HG03442 (cell line): ENCODE measurements at regions not wholly inside any gene's neighbourhood (a gene's known extent, or its start where the extent isn't known, plus 50 kb on each side); places are given as distances from the start of the nearest gene placed in this dataset.

Experiments used
- ATAC-seq: cut with Tn5 transposase; IDR thresholded peaks from one replicate; pipeline ENCODE4 v1.9.1; 2021; ENCODE audit warnings: mild to moderate bottlenecking, moderate library complexity; ENCODE audit not compliant: unreplicated experiment

DNA sequence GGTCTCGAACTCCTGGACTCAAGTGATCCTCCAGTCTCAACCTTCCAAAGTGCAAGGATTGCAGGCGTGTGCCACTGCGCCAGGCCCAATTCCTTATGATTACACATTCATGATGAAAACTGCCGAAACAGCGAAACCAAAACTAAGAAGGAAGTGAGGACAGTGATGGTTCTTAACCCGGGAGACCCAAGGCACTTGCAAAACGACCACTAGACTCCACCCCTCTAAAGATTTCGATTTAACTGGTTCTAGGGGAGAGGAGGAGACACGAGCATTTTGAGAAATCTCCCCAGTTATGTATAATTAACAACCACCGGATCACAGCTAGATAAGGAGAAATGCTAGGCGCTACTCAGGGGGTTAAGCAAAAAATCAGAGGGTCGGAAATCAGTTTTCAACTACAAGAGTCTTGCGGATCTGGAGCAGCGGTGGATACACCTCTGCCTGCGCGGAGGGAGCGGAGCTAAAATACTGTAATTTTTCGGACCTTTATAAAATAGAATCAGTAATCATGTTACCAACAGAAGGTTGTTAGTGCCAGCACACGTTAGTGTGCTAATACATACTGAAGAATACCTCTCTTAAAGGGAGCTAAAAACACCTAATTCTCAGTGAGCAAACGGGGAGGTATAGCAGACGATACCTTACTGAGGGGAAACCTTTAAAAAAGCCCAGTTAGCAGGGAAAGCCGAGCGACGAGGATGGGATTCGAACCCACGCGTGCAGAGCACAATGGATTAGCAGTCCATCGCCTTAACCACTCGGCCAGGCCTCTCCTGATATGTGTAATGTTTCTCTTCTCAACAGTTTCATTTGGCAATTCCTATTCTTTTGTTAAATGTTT lies 60.0 kb upstream of the BTN3A2 start:
- peak; percentile 42 for ATAC-seq

DNA sequence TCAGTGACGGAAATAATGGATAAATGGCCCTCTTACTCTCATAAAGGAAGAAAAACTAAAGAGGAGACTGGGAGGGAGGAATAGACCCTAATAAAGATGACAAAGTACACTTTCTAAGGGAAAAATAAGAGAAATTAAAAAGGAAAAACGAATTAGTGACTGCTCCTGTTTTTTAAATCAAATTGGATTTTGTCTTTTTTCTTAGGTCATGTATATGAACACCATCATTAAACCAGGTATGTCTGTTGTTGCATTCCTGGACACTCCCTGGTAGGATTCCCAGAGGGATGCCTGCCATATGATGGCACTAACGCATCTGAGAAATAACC lies 59.4 kb upstream of the BTN3A2 start:
- no peak for ATAC-seq

DNA sequence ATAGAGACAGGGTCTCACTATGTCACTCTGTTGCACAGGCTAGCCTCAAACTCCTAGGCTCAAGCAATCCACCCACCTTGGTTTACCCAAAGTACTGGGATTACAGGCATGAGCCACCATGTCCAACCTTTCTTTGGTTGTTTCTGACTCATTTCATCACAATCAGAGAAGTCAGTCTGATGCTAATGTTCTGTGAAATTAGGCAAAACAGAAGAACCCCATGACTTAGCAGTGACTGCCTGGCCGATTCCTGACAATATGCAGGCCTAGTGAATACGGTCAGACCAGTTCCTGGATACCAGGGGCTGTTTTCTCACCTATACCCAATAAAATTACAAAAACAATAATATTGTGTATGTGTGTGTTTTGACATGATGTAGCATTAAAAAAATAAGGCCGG lies 58.8 kb upstream of the BTN3A2 start:
- no peak for ATAC-seq

DNA sequence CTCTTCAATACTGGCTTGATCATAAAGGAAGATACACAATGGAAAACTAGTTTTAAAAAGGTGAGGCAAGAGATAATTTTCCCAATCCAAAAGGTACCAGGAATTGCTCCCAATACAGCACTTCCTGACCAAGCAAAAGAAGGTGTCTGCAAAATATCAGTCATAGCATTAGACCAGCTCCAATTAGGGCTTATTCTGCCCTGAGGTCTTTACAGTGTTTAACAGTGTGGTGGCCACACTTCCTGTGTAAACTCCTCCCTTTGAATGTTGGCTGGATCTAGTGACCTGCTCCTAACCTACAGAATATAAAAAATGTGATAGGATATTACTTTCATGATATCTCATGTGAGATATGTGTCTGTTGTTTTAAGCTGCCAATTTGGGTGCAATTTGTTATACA lies 57.1 kb upstream of the BTN3A2 start:
- no peak for ATAC-seq

DNA sequence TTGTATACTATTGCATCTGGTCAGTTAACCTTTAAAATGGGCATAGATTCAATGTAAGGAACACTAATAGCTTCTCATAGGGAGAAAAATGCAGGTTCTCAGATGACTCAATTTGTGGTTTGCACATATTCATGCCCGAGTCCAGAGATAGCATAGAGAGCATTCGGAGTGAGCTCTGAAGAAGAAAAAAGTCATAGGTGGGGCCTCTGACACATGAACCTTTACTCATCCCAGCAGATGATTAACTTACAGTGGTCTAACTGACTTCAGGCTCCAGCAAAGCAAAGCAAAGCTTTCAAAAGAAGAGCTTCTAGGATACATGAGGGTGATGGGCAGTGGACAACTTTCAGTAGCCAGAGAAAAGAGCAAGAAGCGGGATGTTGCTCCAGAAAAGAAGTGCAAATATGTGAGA lies 55.3 kb upstream of the BTN3A2 start:
- ATAC-seq: no peak

DNA sequence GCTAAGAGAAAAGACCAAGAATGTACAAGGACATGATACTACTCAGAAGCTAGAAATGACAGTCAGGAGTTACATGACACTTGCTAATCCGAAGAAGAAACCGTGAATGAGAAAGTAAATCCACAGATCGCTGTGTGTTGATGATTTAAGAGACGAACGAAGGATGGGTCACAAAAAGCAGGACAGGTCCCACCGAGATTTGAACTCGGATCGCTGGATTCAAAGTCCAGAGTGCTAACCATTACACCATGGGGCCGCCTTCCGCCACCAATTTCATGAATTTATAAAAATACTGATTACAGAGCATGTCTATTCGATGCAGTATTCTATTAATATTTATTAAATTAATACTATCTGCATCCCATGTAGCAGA lies 54.0 kb upstream of the BTN3A2 start:
- ATAC-seq: no peak

DNA sequence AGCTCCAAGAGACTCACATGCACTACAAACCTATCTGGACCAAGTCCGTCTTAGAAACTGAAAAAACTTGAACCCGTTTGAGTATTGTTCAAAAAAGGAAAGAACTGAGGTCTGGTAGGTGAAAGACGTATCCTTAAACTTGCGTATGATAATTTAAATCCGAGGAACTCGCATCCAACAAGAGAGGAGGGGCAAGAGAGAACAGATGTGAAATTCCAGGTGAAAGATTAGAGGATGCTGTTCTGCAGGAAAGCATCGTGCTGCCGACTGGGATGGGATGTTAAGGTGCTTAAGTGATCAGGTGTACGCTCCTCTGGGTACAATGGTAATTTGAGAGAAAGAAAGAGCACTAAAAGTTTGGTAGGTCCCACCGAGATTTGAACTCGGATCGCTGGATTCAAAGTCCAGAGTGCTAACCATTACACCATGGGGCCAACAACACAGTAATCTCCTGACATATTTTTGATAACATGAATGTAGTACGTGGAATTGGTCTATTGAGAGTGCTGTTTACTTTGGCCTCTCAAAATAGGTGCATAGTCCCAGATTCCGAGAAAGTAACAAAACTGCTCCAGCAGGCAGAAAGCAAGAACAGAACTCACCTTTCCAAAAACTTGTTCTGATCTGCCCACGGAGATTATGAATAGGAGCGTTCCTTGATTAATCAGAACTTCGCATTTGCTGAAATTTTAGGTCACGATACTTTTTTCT lies 53.5 kb upstream of the BTN3A2 start:
- ATAC-seq: peak; percentile 38

DNA sequence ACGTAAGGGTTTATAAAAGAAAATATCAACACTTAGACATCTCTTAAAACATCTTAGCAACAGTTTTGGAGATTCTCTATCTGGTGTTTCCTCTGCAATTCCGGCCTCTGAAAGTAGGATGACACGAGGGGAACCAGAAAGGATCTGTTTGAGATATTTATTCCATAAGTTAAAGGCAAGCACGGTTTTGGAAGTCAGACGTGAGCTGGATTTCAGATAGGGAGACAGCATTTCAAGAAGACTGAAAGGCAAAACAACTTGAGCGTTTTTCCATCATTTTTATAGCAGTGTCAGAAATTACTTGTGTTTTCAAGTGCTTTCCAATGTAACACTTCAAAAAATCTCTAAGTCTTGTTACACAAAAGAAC lies 52.9 kb upstream of the BTN3A2 start:
- ATAC-seq: no peak

DNA sequence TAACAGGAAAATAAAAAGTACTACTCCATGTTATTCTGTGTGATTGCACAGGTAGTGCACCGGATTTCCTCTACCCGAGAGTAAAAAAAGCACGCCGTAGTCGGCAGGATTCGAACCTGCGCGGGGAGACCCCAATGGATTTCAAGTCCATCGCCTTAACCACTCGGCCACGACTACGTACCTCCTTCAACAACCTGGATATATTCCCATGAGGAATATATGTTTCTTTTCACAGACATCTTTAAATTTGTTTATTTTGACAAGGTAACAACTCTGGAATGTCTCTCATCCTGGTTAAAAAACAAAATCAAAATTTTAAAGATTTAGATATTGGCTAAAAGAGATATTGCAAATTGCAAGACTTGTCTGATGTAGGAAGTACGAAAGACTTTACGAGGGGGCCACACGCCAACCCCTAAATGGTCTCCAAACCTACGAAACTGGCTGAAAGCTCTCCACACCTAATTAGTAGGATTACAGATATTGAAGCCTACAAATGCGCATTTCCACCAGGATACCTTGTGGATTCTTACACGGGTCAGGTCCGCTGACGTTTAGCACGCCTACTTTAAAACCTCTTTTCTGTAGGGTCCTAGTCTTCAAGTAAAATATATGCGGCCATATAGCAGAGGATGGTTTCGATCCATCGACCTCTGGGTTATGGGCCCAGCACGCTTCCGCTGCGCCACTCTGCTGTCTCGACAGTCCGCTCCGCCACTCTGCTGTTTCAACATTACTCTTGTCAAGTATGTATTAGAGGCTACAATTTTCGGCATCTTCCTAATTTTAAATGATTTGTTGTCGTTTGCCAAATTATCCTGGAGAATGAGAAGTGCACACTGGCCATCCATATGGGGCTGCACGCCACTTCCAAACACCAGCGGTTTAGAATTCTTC lies 52.2 kb upstream of the BTN3A2 start:
- ATAC-seq: peak; percentile 30
